HUES48 (cell line): ENCODE measurements at regions not wholly inside any gene's neighbourhood (a gene's known extent, or its start where the extent isn't known, plus 50 kb on each side); places are given as distances from the start of the nearest gene placed in this dataset.
A peak's percentile ranks its signal among the peaks of the same experiment; 100 is the strongest.

ENCODE experiments used
- H3K27ac ChIP-seq: one replicate; pipeline ENCODE4 v1.7.0; 2013; ENCODE audit warnings: low read depth, low read length, inconsistent platforms
- H3K27me3 ChIP-seq: 2 replicates; pipeline ENCODE4 v1.6.1; 2013; ENCODE audit warnings: mild to moderate bottlenecking, low read length; ENCODE audit not compliant: control insufficient read depth, insufficient read depth
- H3K36me3 ChIP-seq: 2 replicates; pipeline ENCODE4 v1.6.1; 2013; ENCODE audit warnings: low read length; ENCODE audit not compliant: control insufficient read depth, insufficient read depth
- H3K4me1 ChIP-seq: 2 replicates; pipeline ENCODE4 v1.6.1; 2013; ENCODE audit warnings: mild to moderate bottlenecking, low read length; ENCODE audit not compliant: control insufficient read depth, insufficient read depth
- H3K4me3 ChIP-seq: 2 replicates; pipeline ENCODE4 v1.5.1; 2013; ENCODE audit warnings: mild to moderate bottlenecking, low read depth, low read length
- H3K9ac ChIP-seq: 2 replicates; pipeline ENCODE4 v1.6.1; 2013; ENCODE audit warnings: mild to moderate bottlenecking, low read depth, low read length, moderate library complexity
- H3K9me3 ChIP-seq: 2 replicates; pipeline ENCODE4 v1.6.1; 2013; ENCODE audit warnings: low read length; ENCODE audit not compliant: control insufficient read depth, insufficient read depth

GRCh38 chr6:22219925-22220324 lies 76.9 kb downstream of the PRL start:
- no peaks in the 10 kb centered on the region for H3K36me3 ChIP-seq

GRCh38 chr6:22221211-22221610 lies 75.6 kb downstream of the PRL start:
- H3K36me3 ChIP-seq: no peaks in the 10 kb centered on the region
- H3K4me1 ChIP-seq: peaks cover 36% of the 10 kb centered on the region
- H3K27me3 ChIP-seq: no peaks in the 10 kb centered on the region
- H3K9me3 ChIP-seq: no peaks in the 10 kb centered on the region
- H3K9ac ChIP-seq: no peak overlapping the region
- H3K4me3 ChIP-seq: peak overlapping the region; percentile 51
- H3K27ac ChIP-seq: peak overlapping the region; percentile 52

More at GRCh38 chr6:22219925-22220324, 76.9 kb downstream of the PRL start:
- H3K9ac ChIP-seq: no peak overlapping the region
- H3K27me3 ChIP-seq: no peaks in the 10 kb centered on the region
- peaks cover 37% of the 10 kb centered on the region for H3K4me1 ChIP-seq
- H3K4me3 ChIP-seq: no peak overlapping the region
- H3K9me3 ChIP-seq: no peaks in the 10 kb centered on the region
- no peak overlapping the region for H3K27ac ChIP-seq

DNA sequence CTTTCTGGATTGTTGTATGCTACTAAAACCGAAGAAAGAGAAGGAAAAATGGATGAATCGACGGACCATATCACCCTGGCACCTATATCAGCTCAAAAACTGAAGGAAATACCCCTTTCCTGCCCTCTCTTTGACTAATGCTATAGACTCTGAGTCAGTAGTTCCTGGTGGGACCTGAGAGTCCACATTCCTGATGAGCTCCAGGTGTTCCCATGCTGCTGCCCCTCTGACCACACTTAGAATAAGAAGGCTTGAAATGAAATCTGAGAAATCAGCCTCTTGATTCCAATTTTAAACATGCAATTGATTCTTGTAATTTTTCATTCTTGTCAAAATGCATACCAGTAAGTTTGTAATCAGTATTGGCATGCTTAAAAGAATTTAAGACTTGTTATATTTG lies 75.2 kb downstream of the PRL start:
- Histone ChIP-seq H3K4me3 (peak overlapping the region; percentile 51), H3K9me3 (no peaks in the 10 kb centered on the region), H3K36me3 (no peaks in the 10 kb centered on the region), H3K4me1 (peaks cover 32% of the 10 kb centered on the region), H3K9ac (no peak overlapping the region), H3K27ac (peak overlapping the region; percentile 52), H3K27me3 (no peaks in the 10 kb centered on the region)

- H3K27ac ChIP-seq: peak overlapping the region; percentile 52
Observed at GRCh38 chr6:22222469-22222868, 74.4 kb downstream of the PRL start.

DNA sequence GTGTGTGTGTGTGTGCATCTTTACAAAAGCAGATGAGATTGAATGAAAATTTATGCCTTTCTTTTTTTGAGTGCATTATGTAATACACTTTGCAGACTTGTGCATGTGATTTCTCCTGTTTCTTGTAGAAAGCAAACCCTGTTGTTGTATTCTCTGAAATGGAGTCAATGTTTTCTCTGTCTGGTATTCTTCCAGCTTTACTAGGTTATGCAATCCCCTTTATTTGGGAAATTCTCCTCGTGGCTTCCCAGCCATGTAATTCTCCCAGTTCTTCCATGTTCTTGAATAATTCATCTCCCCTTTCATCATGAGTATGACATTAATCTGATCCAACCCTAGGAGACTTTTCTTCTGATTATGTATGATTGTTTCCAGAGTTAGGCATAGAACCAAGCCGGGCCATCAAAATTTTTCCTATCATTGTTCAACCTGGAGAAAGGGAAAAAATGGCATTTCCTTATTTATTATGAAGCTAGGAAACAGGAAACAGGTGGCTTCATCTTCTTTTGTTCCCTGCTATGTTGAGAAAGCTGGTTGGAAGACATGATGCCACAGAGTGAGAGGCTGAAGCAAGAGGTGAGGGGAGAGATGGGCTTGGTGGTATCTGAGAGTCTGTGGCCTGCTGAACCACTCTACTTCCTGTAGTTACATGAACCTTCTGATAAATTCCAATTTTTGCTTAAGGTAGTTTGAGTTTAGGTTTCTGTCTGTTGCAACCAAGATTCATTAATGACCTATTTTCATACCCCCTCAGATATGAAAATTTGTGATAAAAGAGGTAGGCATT lies 68.8 kb downstream of the PRL start:
- Histone ChIP-seq H3K27me3 (no peaks in the 10 kb centered on the region), H3K4me3 (no peak overlapping the region), H3K9me3 (no peaks in the 10 kb centered on the region), H3K27ac (no peak overlapping the region), H3K36me3 (no peaks in the 10 kb centered on the region), H3K9ac (no peak overlapping the region), H3K4me1 (peaks cover 8% of the 10 kb centered on the region)

More at GRCh38 chr6:22222469-22222868, 74.4 kb downstream of the PRL start:
- Histone ChIP-seq H3K4me3 (peak overlapping the region; percentile 51), H3K4me1 (peaks cover 30% of the 10 kb centered on the region), H3K36me3 (no peaks in the 10 kb centered on the region), H3K27me3 (no peaks in the 10 kb centered on the region), H3K9me3 (no peaks in the 10 kb centered on the region), H3K9ac (no peak overlapping the region)

DNA sequence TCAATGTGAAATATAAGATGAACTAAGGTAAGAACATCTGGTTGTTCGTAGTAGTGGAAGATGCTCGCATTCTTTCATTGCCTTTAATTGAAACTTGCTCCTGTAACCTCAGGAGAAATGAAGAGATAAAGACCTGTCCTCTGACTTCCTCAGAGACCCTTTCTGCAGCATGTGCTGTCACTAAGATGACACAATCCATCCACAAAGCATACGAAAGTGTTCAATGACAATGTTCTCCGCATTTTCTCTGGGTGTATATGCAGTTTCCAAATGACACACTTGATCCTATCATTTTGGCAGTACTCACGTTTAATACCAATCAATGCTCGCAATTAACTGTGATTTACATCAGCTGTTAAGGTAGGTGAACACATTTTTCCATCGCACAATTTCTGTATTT lies 65.8 kb downstream of the PRL start:
- H3K27ac ChIP-seq: no peak overlapping the region
- no peaks in the 10 kb centered on the region for H3K4me1 ChIP-seq
- H3K9ac ChIP-seq: no peak overlapping the region
- H3K27me3 ChIP-seq: no peaks in the 10 kb centered on the region
- H3K36me3 ChIP-seq: no peaks in the 10 kb centered on the region
- H3K4me3 ChIP-seq: no peak overlapping the region
- no peaks in the 10 kb centered on the region for H3K9me3 ChIP-seq

DNA sequence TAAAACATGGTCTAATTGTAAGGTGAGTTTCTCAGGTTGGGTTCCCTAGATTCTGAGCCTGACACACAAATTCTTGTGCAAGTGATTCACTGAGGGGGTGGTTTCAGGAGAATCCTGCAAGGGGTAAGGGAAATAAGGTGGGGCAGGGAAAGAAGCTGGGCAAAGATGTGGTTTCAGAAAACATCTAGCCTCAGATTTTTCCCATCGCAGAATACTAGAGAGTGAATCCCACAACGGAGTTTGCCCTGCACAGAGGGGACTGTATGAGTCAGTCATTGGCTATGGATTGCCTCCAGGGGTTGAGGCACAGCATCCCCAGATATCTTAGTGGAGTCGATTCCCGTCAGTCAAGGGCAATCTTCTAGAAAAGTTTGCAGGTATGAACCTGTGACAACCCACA lies 65.2 kb downstream of the PRL start:
- Histone ChIP-seq H3K4me1 (no peaks in the 10 kb centered on the region), H3K36me3 (no peaks in the 10 kb centered on the region), H3K4me3 (no peak overlapping the region), H3K9me3 (no peaks in the 10 kb centered on the region), H3K27ac (no peak overlapping the region), H3K27me3 (no peaks in the 10 kb centered on the region), H3K9ac (no peak overlapping the region)

GRCh38 chr6:22236626-22237414 lies 60.0 kb downstream of the PRL start:
- H3K27me3 ChIP-seq: no peaks in the 10 kb centered on the region
- no peak overlapping the region for H3K4me3 ChIP-seq
- no peaks in the 10 kb centered on the region for H3K4me1 ChIP-seq
- no peaks in the 10 kb centered on the region for H3K36me3 ChIP-seq
- H3K9me3 ChIP-seq: no peaks in the 10 kb centered on the region
- no peak overlapping the region for H3K27ac ChIP-seq
- H3K9ac ChIP-seq: no peak overlapping the region
